GM19023 (cell line): ENCODE measurements at regions not wholly inside any gene's neighbourhood (a gene's known extent, or its start where the extent isn't known, plus 50 kb on each side); places are given as distances from the start of the nearest gene placed in this dataset.

Source experiments
- ATAC-seq: cut with Tn5 transposase; IDR thresholded peaks from one replicate; pipeline ENCODE4 v1.9.1; 2021; ENCODE audit warnings: mild to moderate bottlenecking, moderate library complexity; ENCODE audit not compliant: unreplicated experiment

GRCh38 chr3:34276342-34276741 lies 477.9 kb downstream of the PDCD6IP start:
- no peak for ATAC-seq

GRCh38 chr3:34277110-34277509 lies 478.7 kb downstream of the PDCD6IP start:
- no peak for ATAC-seq

- no peak for ATAC-seq
Observed at GRCh38 chr3:34279901-34280300, 481.5 kb downstream of the PDCD6IP start.

- no peak for ATAC-seq
Observed at GRCh38 chr3:34283751-34284150, 485.3 kb downstream of the PDCD6IP start.

- ATAC-seq, result no peak
Observed at GRCh38 chr3:34284959-34285826, 486.8 kb downstream of the PDCD6IP start.

GRCh38 chr3:34285827-34286188 lies 487.4 kb downstream of the PDCD6IP start:
- ATAC-seq, result no peak

- ATAC-seq, result no peak
Observed at GRCh38 chr3:34292605-34293300, 494.3 kb downstream of the PDCD6IP start.

GRCh38 chr3:34294240-34294639 lies 495.8 kb downstream of the PDCD6IP start:
- no peak for ATAC-seq

- no peak for ATAC-seq
Observed at GRCh38 chr3:34296796-34297195, 498.4 kb downstream of the PDCD6IP start.

GRCh38 chr3:34298653-34299052 lies 500.2 kb downstream of the PDCD6IP start:
- ATAC-seq, result no peak

GRCh38 chr3:34300621-34301020 lies 502.2 kb downstream of the PDCD6IP start:
- ATAC-seq, result no peak

GRCh38 chr3:34301313-34301712 lies 502.9 kb downstream of the PDCD6IP start:
- ATAC-seq, result no peak

GRCh38 chr3:34305266-34305665 lies 506.8 kb downstream of the PDCD6IP start:
- ATAC-seq, result no peak

- no peak for ATAC-seq
Observed at GRCh38 chr3:34312684-34313083, 514.3 kb downstream of the PDCD6IP start.

- ATAC-seq, result no peak
Observed at GRCh38 chr3:34319881-34320280, 521.5 kb downstream of the PDCD6IP start.

GRCh38 chr3:34323517-34323916 lies 525.1 kb downstream of the PDCD6IP start:
- ATAC-seq, result peak; percentile 75

GRCh38 chr3:34346656-34347055 lies 548.2 kb downstream of the PDCD6IP start:
- no peak for ATAC-seq

GRCh38 chr3:34351882-34352777 lies 553.7 kb downstream of the PDCD6IP start:
- ATAC-seq, result no peak

GRCh38 chr3:34352778-34353331 lies 554.4 kb downstream of the PDCD6IP start:
- ATAC-seq, result no peak

GRCh38 chr3:34357461-34357860 lies 559.0 kb downstream of the PDCD6IP start:
- no peak for ATAC-seq

GRCh38 chr3:34359064-34359463 lies 560.6 kb downstream of the PDCD6IP start:
- ATAC-seq, result no peak
